ENCODE measurements at regions not wholly inside any gene's neighbourhood (a gene's known extent, or its start where the extent isn't known, plus 50 kb on each side); places are given as distances from the start of the nearest gene placed in this dataset.
A peak's percentile ranks its signal among the peaks of the same experiment; 100 is the strongest.
"Not testable (repeated sequence)": the region's sequence is repeated elsewhere in the genome, so short reads cannot be mapped to it uniquely, and the experiment has no call there.

GRCh38 chr18:1371724-1372123 is 467.1 kb downstream of the ADCYAP1 start:
- DNase-seq (ENCODE audit: insufficient read length, low spot score) (no peak), FAIRE-seq (peak; percentile 21)

GRCh38 chr18:1383465-1383864 is 478.8 kb downstream of the ADCYAP1 start:
- no peak for DNase-seq (ENCODE audit: insufficient read length, low spot score)
- TF ChIP-seq CTCF (IDR thresholded peaks at IDR 0.05; ENCODE audit: insufficient read depth, missing control alignments): no peak
- no peak for FAIRE-seq

More at GRCh38 chr18:1371724-1372123, 467.1 kb downstream of the ADCYAP1 start:
- TF ChIP-seq CTCF (IDR thresholded peaks at IDR 0.05; ENCODE audit: insufficient read depth, missing control alignments): no peak

GRCh38 chr18:1388468-1388867 is 483.8 kb downstream of the ADCYAP1 start:
- not testable (repeated sequence) for FAIRE-seq; DNase-seq (ENCODE audit: insufficient read length, low spot score)

- no peak for TF ChIP-seq CTCF (IDR thresholded peaks at IDR 0.05; ENCODE audit: insufficient read depth, missing control alignments)
- FAIRE-seq (no peak), DNase-seq (ENCODE audit: insufficient read length, low spot score) (no peak)
Observed at GRCh38 chr18:1392046-1392445, 487.4 kb downstream of the ADCYAP1 start.

- FAIRE-seq (no peak), DNase-seq (ENCODE audit: insufficient read length, low spot score) (no peak)
- TF ChIP-seq CTCF (IDR thresholded peaks at IDR 0.05; ENCODE audit: insufficient read depth, missing control alignments): no peak
Observed at GRCh38 chr18:1392865-1393734, 488.4 kb downstream of the ADCYAP1 start.

- TF ChIP-seq CTCF (IDR thresholded peaks at IDR 0.05; ENCODE audit: insufficient read depth, missing control alignments): no peak
- no peak for FAIRE-seq
Observed at GRCh38 chr18:1393929-1394328, 489.3 kb downstream of the ADCYAP1 start.

GRCh38 chr18:1394426-1394825 is 489.8 kb downstream of the ADCYAP1 start:
- DNase-seq (ENCODE audit: insufficient read length, low spot score) (no peak), FAIRE-seq (no peak)
- no peak for TF ChIP-seq CTCF (IDR thresholded peaks at IDR 0.05; ENCODE audit: insufficient read depth, missing control alignments)

More at GRCh38 chr18:1393929-1394328, 489.3 kb downstream of the ADCYAP1 start:
- no peak for DNase-seq (ENCODE audit: insufficient read length, low spot score)

All from D721Med (cell line).